K562 (cell line): ENCODE measurements at regions not wholly inside any gene's neighbourhood (a gene's known extent, or its start where the extent isn't known, plus 50 kb on each side); places are given as distances from the start of the nearest gene placed in this dataset.
A peak's percentile ranks its signal among the peaks of the same experiment; 100 is the strongest.

Experiments used
- ATAC-seq: fragments of 200-7000 bp; cut with Tn5 transposase; 3 replicates; pipeline ENCODE4 v1.9.1; 2020; ENCODE audit warnings: moderate library complexity
- BruUV-seq: library from RNA; stranded (reverse); fragments of 400-500 nt; replicated peaks from 2 replicates; lab custom pipeline; 2021; lab: Mats Ljungman, UMichigan
- CTCF ChIA-PET: fragments of 300-600 bp; formaldehyde crosslinking; extraction: SDS; loops from one replicate; lab custom pipeline; 2021; ENCODE audit warnings: low intra/inter-chr PET ratio; lab: Yijun Ruan, JAX
- POLR2A ChIA-PET: fragments of 300-600, 350-650 bp; sonication (Branson Sonifier 250); formaldehyde crosslinking; extraction: SDS; loops from one replicate; lab custom pipeline; 2021; ENCODE audit warnings: antibody characterized with exemption, inconsistent platforms; lab: Yijun Ruan, JAX
- DNase-seq, 4 experiments: peaks; one replicate each; pipeline versions ENCODE4 v3.0.0 to v3.0.0-alpha.2; 2011 to 2018; ENCODE audit warnings: low spot score in 3 of 4, mixed read lengths in 3 of 4; ENCODE audit errors: extremely low read depth in 1 of 4
- FAIRE-seq: peaks from 2 replicates; lab custom pipeline; 2011; peaks lifted over from hg19 to GRCh38; lab: Jason Lieb, UNC
- H2AFZ ChIP-seq: 2 replicates; pipeline ENCODE4 v1.6.0; 2011; ENCODE audit warnings: low read depth, low read length, control low read depth, inconsistent platforms
- H3K27ac ChIP-seq: fragments of 200-600 bp; 3 replicates; pipeline ENCODE4 v1.8.0; 2011; ENCODE audit warnings: low read depth, mild to moderate bottlenecking, control low read depth, inconsistent platforms, low read length, moderate library complexity, mixed read lengths; ENCODE audit errors: extremely low read depth
- H3K27me3 ChIP-seq, 2 experiments: fragments of 300-600 bp in 1 of 2; 2 replicates in 1 of 2; 3 replicates in 1 of 2; pipeline versions ENCODE4 v1.6.0 to v1.8.0; 2011; ENCODE audit warnings: inconsistent platforms in 2 of 2, low read length in 2 of 2, mild to moderate bottlenecking in 1 of 2, mixed read lengths in 1 of 2, moderate library complexity in 1 of 2; ENCODE audit not compliant: control insufficient read depth in 2 of 2, insufficient read depth in 2 of 2
- H3K36me3 ChIP-seq: fragments of 300-600 bp; 3 replicates; pipeline ENCODE4 v1.8.0; 2011; ENCODE audit warnings: mild to moderate bottlenecking, low read length, inconsistent platforms; ENCODE audit not compliant: control insufficient read depth, insufficient read depth
- H3K4me1 ChIP-seq, 2 experiments: fragments of 200-600 bp in 1 of 2; replicated peaks in 1 of 2; 2 replicates in 1 of 2; 3 replicates in 1 of 2; pipeline versions ENCODE4 v1.5.1 to v1.8.0; 2011; ENCODE audit warnings: inconsistent platforms in 2 of 2, low read length in 2 of 2, mild to moderate bottlenecking in 1 of 2, mixed read lengths in 1 of 2, moderate library complexity in 1 of 2; ENCODE audit not compliant: control insufficient read depth in 2 of 2, insufficient read depth in 2 of 2
- H3K4me2 ChIP-seq: 2 replicates; pipeline ENCODE4 v1.6.1; 2011; ENCODE audit warnings: low read length, control low read depth, inconsistent platforms, mixed read lengths; ENCODE audit not compliant: insufficient read depth
- H3K4me3 ChIP-seq: fragments of 200-600 bp; sonication (generic), shearing (Covaris generic); 2 replicates; pipeline ENCODE4 v1.5.1; 2016; ENCODE audit warnings: control low read depth, inconsistent platforms
- H3K79me2 ChIP-seq: fragments of 200-600 bp; 3 replicates; pipeline ENCODE4 v1.8.0; 2011; ENCODE audit warnings: low read length, inconsistent platforms; ENCODE audit not compliant: control insufficient read depth, insufficient read depth
- H3K9ac ChIP-seq, 2 experiments: 2 replicates each; pipeline versions ENCODE4 v1.6.0 to v1.6.1; 2011; ENCODE audit warnings: low read depth in 2 of 2, low read length in 2 of 2, control low read depth in 1 of 2, inconsistent platforms in 1 of 2, mild to moderate bottlenecking in 1 of 2, mixed read lengths in 1 of 2; ENCODE audit not compliant: insufficient read depth in 1 of 2
- H3K9me1 ChIP-seq: one replicate; pipeline ENCODE4 v1.6.0; 2011; ENCODE audit warnings: inconsistent platforms, mild to moderate bottlenecking, low read length, moderate library complexity; ENCODE audit not compliant: control insufficient read depth, insufficient read depth
- H3K9me3 ChIP-seq: replicated peaks from 2 replicates; pipeline ENCODE4 v1.5.1; 2011; ENCODE audit warnings: low read depth, low read length, inconsistent platforms; ENCODE audit not compliant: control insufficient read depth, insufficient read depth
- H4K20me1 ChIP-seq: replicated peaks from 2 replicates; pipeline ENCODE4 v1.6.1; 2011; ENCODE audit warnings: low read length, inconsistent platforms, mixed read lengths; ENCODE audit not compliant: control insufficient read depth, insufficient read depth
- CBFA2T2 ChIP-seq: fragments of 450-650 bp; conservative IDR thresholded peaks from 2 replicates; pipeline ENCODE4 v1.6.1; 2017; ENCODE audit warnings: mild to moderate bottlenecking
- CBX3 ChIP-seq, 2 experiments: IDR thresholded peaks; 1 replicate in 1 of 2; 2 replicates in 1 of 2; pipeline ENCODE4 v1.6.1; 2012; ENCODE audit warnings: inconsistent platforms in 2 of 2, low read length in 2 of 2, borderline replicate concordance in 1 of 2, control low read depth in 1 of 2
- CREB1 ChIP-seq, 2 experiments: sonication (generic) in 1 of 2; formaldehyde crosslinking in 1 of 2; IDR thresholded peaks; 2 replicates each; pipeline versions ENCODE4 v1.6.1 to v1.8.0; 2012 to 2022; ENCODE audit warnings: inconsistent platforms in 1 of 2, mild to moderate bottlenecking in 1 of 2, missing genetic modification reagents in 1 of 2, moderate library complexity in 1 of 2
- HSF4 ChIP-seq: fragments of 250-450 bp; sonication (Bioruptor Pico); IDR thresholded peaks from 2 replicates; pipeline ENCODE4 v2.1.2; 2022; ENCODE audit warnings: mild to moderate bottlenecking, moderate library complexity, borderline replicate concordance
- LARP7 ChIP-seq: fragments of 450-650 bp; IDR thresholded peaks from 2 replicates; pipeline ENCODE4 v1.6.1; 2016
- MBD2 ChIP-seq: sonication (generic); IDR thresholded peaks from 2 replicates; pipeline ENCODE4 v1.6.1; 2016; ENCODE audit warnings: low read depth, borderline replicate concordance
- NEUROD1 ChIP-seq: fragments of 150-350 bp; IDR thresholded peaks from 2 replicates; pipeline ENCODE4 v1.6.1; 2014; ENCODE audit warnings: borderline replicate concordance, low read length, low read depth; ENCODE audit not compliant: partially characterized antibody
- NFE2L1 ChIP-seq: fragments of 450-650 bp; IDR thresholded peaks from 2 replicates; pipeline ENCODE4 v1.6.1; 2016; ENCODE audit warnings: missing genetic modification characterization, low read depth, mild to moderate bottlenecking, missing compliant biosample characterization, moderate library complexity, borderline replicate concordance
- POLR2AphosphoS2 ChIP-seq: IDR thresholded peaks from 2 replicates; pipeline ENCODE4 v1.6.1; 2012; ENCODE audit warnings: low read length, improper control_type of control experiment
- PRPF4 ChIP-seq: fragments of 200-400 bp; formaldehyde crosslinking; IDR thresholded peaks from one replicate; pipeline ENCODE4 v1.6.1; 2017; ENCODE audit warnings: low read length, low read depth, mild to moderate bottlenecking; ENCODE audit not compliant: insufficient read depth, poor library complexity, severe bottlenecking
- RUNX1 ChIP-seq: sonication (generic); IDR thresholded peaks from 2 replicates; pipeline ENCODE4 v1.6.1; 2016; ENCODE audit warnings: antibody characterized with exemption, low read depth
- TARDBP ChIP-seq: fragments of 450-650 bp; IDR thresholded peaks from 2 replicates; pipeline ENCODE4 v1.6.1; 2016
- TBL1XR1 ChIP-seq, 2 experiments: IDR thresholded peaks; 2 replicates each; pipeline ENCODE4 v1.6.1; 2012; ENCODE audit warnings: improper control_type of control experiment in 2 of 2, low read length in 2 of 2, mild to moderate bottlenecking in 1 of 2
- U2AF2 ChIP-seq: fragments of 200-400 bp; formaldehyde crosslinking; optimal IDR thresholded peaks from 2 replicates; pipeline ENCODE3; 2017; ENCODE audit warnings: low read depth, mild to moderate bottlenecking, low read length
- USF2 ChIP-seq: sonication (generic); formaldehyde crosslinking; IDR thresholded peaks from 2 replicates; pipeline ENCODE4 v1.5.0; 2020; ENCODE audit warnings: missing genetic modification reagents
- ZFP36 ChIP-seq: fragments of 150-350 bp; IDR thresholded peaks from 2 replicates; pipeline ENCODE4 v1.6.1; 2018; ENCODE audit warnings: low read length, low read depth; ENCODE audit not compliant: partially characterized antibody
- ZNF140 ChIP-seq: fragments of 250-450 bp; sonication (Bioruptor Pico); IDR thresholded peaks from 2 replicates; pipeline ENCODE4 v1.8.0; 2021; ENCODE audit warnings: moderate library complexity, mild to moderate bottlenecking, inconsistent platforms
- ZNF165 ChIP-seq: fragments of 250-450 bp; sonication (Bioruptor Pico); IDR thresholded peaks from 2 replicates; pipeline ENCODE4 v1.4.0; 2020; ENCODE audit warnings: borderline replicate concordance
- ZNF395 ChIP-seq: fragments of 200-800 bp; sonication (Bioruptor generic); IDR thresholded peaks from 2 replicates; pipeline ENCODE4 v1.6.1; 2017; ENCODE audit warnings: missing genetic modification characterization, missing compliant biosample characterization
- ZNF512 ChIP-seq: IDR thresholded peaks from 2 replicates; pipeline ENCODE4 v1.6.1; 2016; ENCODE audit warnings: missing genetic modification characterization, missing compliant biosample characterization
- ZNF696 ChIP-seq: fragments of 250-450 bp; sonication (Bioruptor Pico); conservative IDR thresholded peaks from 2 replicates; pipeline ENCODE4 v1.4.0; 2020; ENCODE audit warnings: mild to moderate bottlenecking, moderate library complexity
- WGBS: fragments of 100-300 bp; shearing (Covaris generic); methylation state at CpG from one replicate; pipeline ENCODE4 v1.1.6; 2016; ENCODE audit warnings: low coverage, mixed read lengths; ENCODE audit not compliant: insufficient coverage; ENCODE audit errors: missing lambda C conversion rate; 5-methylcytosine and 5-hydroxymethylcytosine counted together
- in situ Hi-C: fragments of 300-500 bp; cut with MboI; formaldehyde crosslinking; loops from 4 replicates; pipeline ENCODE4 v1.15.0; 2018; ENCODE audit warnings: inconsistent platforms, mixed read lengths
- intact Hi-C: fragments of 100-400 bp; cut with micrococcal nuclease; formaldehyde crosslinking; loops from 2 replicates; pipeline ENCODE4 v1.14.2; 2022

- Histone ChIP-seq H3K4me3 (no peak overlapping the region), H3K9me1 (no peaks in the 10 kb centered on the region), H3K9ac (no peak overlapping the region), H3K4me1 (no peaks in the 10 kb centered on the region), H3K27me3 (no peaks in the 10 kb centered on the region), H2AFZ (no peak overlapping the region), H3K36me3 (no peaks in the 10 kb centered on the region), H4K20me1 (no peaks in the 10 kb centered on the region), H3K9me3 (no peaks in the 10 kb centered on the region), H3K4me2 (no peak overlapping the region), H3K27ac (no peak overlapping the region), H3K79me2 (no peaks in the 10 kb centered on the region)
- intact Hi-C loops: no loop called here
- POLR2A ChIA-PET: no interaction called here
- ATAC-seq (peak; percentile 28; the same call in 1 of the 3 replicates), DNase-seq (peak; percentile 3 to 49 (median 28)), FAIRE-seq (no peak)
- in situ Hi-C loops: loop anchor here (25.0 kb wide), 1 partner anchor 1500 kb away; no protein-coding TSS in a partner anchor
- CTCF ChIA-PET: no interaction called here
- WGBS: 0% methylated on average over 3 of the region's 3 CpGs
- BruUV-seq: no TSS peak
- TF ChIP-seq ZNF395 (no peak), TARDBP (no peak), ZNF165 (no peak), NEUROD1 (no peak), PRPF4 (no peak), CBX3 (IDR thresholded peaks at IDR 0.05; ENCODE audit: borderline replicate concordance in 1 of 2, low read length in 2 of 2) (no peak), ZNF696 (CRISPR knock-in tag) (no peak), POLR2AphosphoS2 (no peak), ZNF512 (no peak), CBFA2T2 (peak; percentile 52; the same call in 1 of the 2 replicates), ZNF140 (CRISPR knock-in tag) (no peak), TBL1XR1 (IDR thresholded peaks at IDR 0.05; ENCODE audit: low read length in 2 of 2) (no peak), NFE2L1 (tag) (no peak), USF2 (peak; percentile 88), ZFP36 (no peak), U2AF2 (no peak), MBD2 (no peak), CREB1 (IDR thresholded peaks at IDR 0.05) (no peak), CREB1 (CRISPR knock-in tag; IDR thresholded peaks at IDR 0.05) (no peak), RUNX1 (no peak), HSF4 (CRISPR knock-in tag) (no peak), LARP7 (no peak)
These were observed 645.1 kb upstream of the RBFOX1 start for GRCh38 chr16:6687593-6687992.
